IgD-negative memory B cell (primary cell): ENCODE measurements at regions not wholly inside any gene's neighbourhood (a gene's known extent, or its start where the extent isn't known, plus 50 kb on each side); places are given as distances from the start of the nearest gene placed in this dataset.

Source experiments
- H3K27ac Mint-ChIP-seq, 3 donors: one replicate each; pipeline ENCODE4 v1.8.0; 2020 to 2022; ENCODE audit warnings: mild to moderate bottlenecking in 3 of 3, mixed read lengths in 3 of 3, moderate library complexity in 1 of 3
- H3K27me3 Mint-ChIP-seq: one replicate; pipeline ENCODE4 v1.8.0; 2021; ENCODE audit warnings: mixed read lengths
- H3K36me3 Mint-ChIP-seq: one replicate; pipeline ENCODE4 v1.8.0; 2020; ENCODE audit warnings: mild to moderate bottlenecking, mixed read lengths
- H3K4me1 Mint-ChIP-seq, 3 donors: one replicate each; pipeline ENCODE4 v1.8.0; 2020 to 2022; ENCODE audit warnings: mixed read lengths in 3 of 3, mild to moderate bottlenecking in 1 of 3
- H3K4me3 Mint-ChIP-seq, 4 donors: one replicate each; pipeline ENCODE4 v1.8.0; 2020 to 2022; ENCODE audit warnings: mild to moderate bottlenecking in 4 of 4, mixed read lengths in 4 of 4, moderate library complexity in 3 of 4
- H3K9me3 Mint-ChIP-seq, 3 donors: one replicate each; pipeline ENCODE4 v1.8.0; 2020 to 2021; ENCODE audit warnings: mixed read lengths in 3 of 3, mild to moderate bottlenecking in 1 of 3

GRCh38 chr6:168837254-168838036 is 396.5 kb downstream of the SMOC2 start:
- peaks cover 3% of the 10 kb centered on the region for H3K36me3 Mint-ChIP-seq
- H3K4me3 Mint-ChIP-seq = no peak overlapping the region
- H3K9me3 Mint-ChIP-seq = peaks cover 0 to 8% (median 4%) of the 10 kb centered on the region in 3 donors

GRCh38 chr6:168835991-168836390 is 395.0 kb downstream of the SMOC2 start:
- Mint-ChIP-seq H3K36me3 (peaks cover 3% of the 10 kb centered on the region), H3K4me3 (no peak overlapping the region), H3K4me1 (no peaks in the 10 kb centered on the region), H3K27me3 (no peaks in the 10 kb centered on the region), H3K9me3 (peaks cover 0 to 8% (median 4%) of the 10 kb centered on the region in 3 donors), H3K27ac (no peak overlapping the region)

More at GRCh38 chr6:168837254-168838036, 396.5 kb downstream of the SMOC2 start:
- Mint-ChIP-seq H3K27me3 (no peaks in the 10 kb centered on the region), H3K27ac (no peak overlapping the region), H3K4me1 (no peaks in the 10 kb centered on the region)

GRCh38 chr6:168834801-168835200 is 393.8 kb downstream of the SMOC2 start:
- peaks cover 0 to 8% (median 4%) of the 10 kb centered on the region in 3 donors for H3K9me3 Mint-ChIP-seq
- H3K27me3 Mint-ChIP-seq = no peaks in the 10 kb centered on the region
- no peak overlapping the region for H3K4me3 Mint-ChIP-seq
- H3K27ac Mint-ChIP-seq = no peak overlapping the region
- peaks cover 3% of the 10 kb centered on the region for H3K36me3 Mint-ChIP-seq
- no peaks in the 10 kb centered on the region for H3K4me1 Mint-ChIP-seq

GRCh38 chr6:168834042-168834587 is 393.1 kb downstream of the SMOC2 start:
- H3K27ac Mint-ChIP-seq = no peak overlapping the region
- H3K9me3 Mint-ChIP-seq = peaks cover 0 to 4% (median 1%) of the 10 kb centered on the region in 3 donors
- no peak overlapping the region for H3K4me3 Mint-ChIP-seq
- no peaks in the 10 kb centered on the region for H3K4me1 Mint-ChIP-seq
- no peaks in the 10 kb centered on the region for H3K27me3 Mint-ChIP-seq
- H3K36me3 Mint-ChIP-seq = peaks cover 3% of the 10 kb centered on the region

- Mint-ChIP-seq H3K4me3 (no peak overlapping the region), H3K36me3 (no peaks in the 10 kb centered on the region), H3K9me3 (peaks cover 2 to 5% (median 2%) of the 10 kb centered on the region in 3 donors), H3K27me3 (no peaks in the 10 kb centered on the region), H3K27ac (no peak overlapping the region), H3K4me1 (no peaks in the 10 kb centered on the region)
Measured at GRCh38 chr6:168828800-168829199, 387.8 kb downstream of the SMOC2 start.

- no peaks in the 10 kb centered on the region for H3K4me1 Mint-ChIP-seq
- H3K27ac Mint-ChIP-seq = no peak overlapping the region
- no peak overlapping the region for H3K4me3 Mint-ChIP-seq
- no peaks in the 10 kb centered on the region for H3K36me3 Mint-ChIP-seq
- peaks cover 2% of the 10 kb centered on the region for H3K27me3 Mint-ChIP-seq
- peaks cover 2 to 5% (median 2%) of the 10 kb centered on the region in 3 donors for H3K9me3 Mint-ChIP-seq
Measured at GRCh38 chr6:168828035-168828434, 387.1 kb downstream of the SMOC2 start.

GRCh38 chr6:168827586-168827871 is 386.5 kb downstream of the SMOC2 start:
- Mint-ChIP-seq H3K4me3 (no peak overlapping the region), H3K27ac (no peak overlapping the region), H3K9me3 (peaks cover 2 to 5% (median 2%) of the 10 kb centered on the region in 3 donors), H3K4me1 (no peaks in the 10 kb centered on the region), H3K27me3 (peaks cover 2% of the 10 kb centered on the region), H3K36me3 (no peaks in the 10 kb centered on the region)

GRCh38 chr6:168826726-168827585 is 386.0 kb downstream of the SMOC2 start:
- Mint-ChIP-seq H3K27me3 (peaks cover 2% of the 10 kb centered on the region), H3K4me1 (no peaks in the 10 kb centered on the region), H3K27ac (no peak overlapping the region), H3K4me3 (no peak overlapping the region), H3K9me3 (peaks cover 2 to 5% (median 2%) of the 10 kb centered on the region in 3 donors), H3K36me3 (no peaks in the 10 kb centered on the region)

- no peak overlapping the region for H3K4me3 Mint-ChIP-seq
Measured at GRCh38 chr6:168826078-168826390, 385.1 kb downstream of the SMOC2 start.

GRCh38 chr6:168825226-168826077 is 384.5 kb downstream of the SMOC2 start:
- H3K4me1 Mint-ChIP-seq = no peaks in the 10 kb centered on the region
- H3K4me3 Mint-ChIP-seq = no peak overlapping the region
- no peak overlapping the region for H3K27ac Mint-ChIP-seq

More at GRCh38 chr6:168826078-168826390, 385.1 kb downstream of the SMOC2 start:
- Mint-ChIP-seq H3K27me3 (peaks cover 2% of the 10 kb centered on the region), H3K4me1 (no peaks in the 10 kb centered on the region), H3K36me3 (no peaks in the 10 kb centered on the region), H3K9me3 (peaks cover 2 to 5% (median 2%) of the 10 kb centered on the region in 3 donors), H3K27ac (no peak overlapping the region)

GRCh38 chr6:168823397-168824212 is 382.6 kb downstream of the SMOC2 start:
- no peaks in the 10 kb centered on the region for H3K4me1 Mint-ChIP-seq
- no peak overlapping the region for H3K4me3 Mint-ChIP-seq
- H3K9me3 Mint-ChIP-seq = peaks cover 0 to 7% (median 4%) of the 10 kb centered on the region in 3 donors
- peaks cover 2% of the 10 kb centered on the region for H3K27me3 Mint-ChIP-seq
- H3K27ac Mint-ChIP-seq = no peak overlapping the region
- H3K36me3 Mint-ChIP-seq = no peaks in the 10 kb centered on the region

More at GRCh38 chr6:168825226-168826077, 384.5 kb downstream of the SMOC2 start:
- H3K36me3 Mint-ChIP-seq = no peaks in the 10 kb centered on the region
- H3K9me3 Mint-ChIP-seq = peaks cover 2 to 5% (median 2%) of the 10 kb centered on the region in 3 donors
- H3K27me3 Mint-ChIP-seq = peaks cover 2% of the 10 kb centered on the region

GRCh38 chr6:168822376-168822775 is 381.4 kb downstream of the SMOC2 start:
- H3K36me3 Mint-ChIP-seq = no peaks in the 10 kb centered on the region
- H3K4me1 Mint-ChIP-seq = no peaks in the 10 kb centered on the region
- H3K27ac Mint-ChIP-seq = no peak overlapping the region
- peaks cover 2% of the 10 kb centered on the region for H3K27me3 Mint-ChIP-seq
- peaks cover 0 to 6% (median 6%) of the 10 kb centered on the region in 3 donors for H3K9me3 Mint-ChIP-seq
- no peak overlapping the region for H3K4me3 Mint-ChIP-seq

GRCh38 chr6:168819546-168819945 is 378.6 kb downstream of the SMOC2 start:
- no peaks in the 10 kb centered on the region for H3K36me3 Mint-ChIP-seq
- H3K4me3 Mint-ChIP-seq = no peak overlapping the region
- no peak overlapping the region for H3K27ac Mint-ChIP-seq
- H3K27me3 Mint-ChIP-seq = peaks cover 5% of the 10 kb centered on the region
- H3K9me3 Mint-ChIP-seq = peaks cover 0 to 9% (median 7%) of the 10 kb centered on the region in 3 donors
- no peaks in the 10 kb centered on the region for H3K4me1 Mint-ChIP-seq
